DMS 273 (cell line): ENCODE measurements at regions not wholly inside any gene's neighbourhood (a gene's known extent, or its start where the extent isn't known, plus 50 kb on each side); places are given as distances from the start of the nearest gene placed in this dataset.
"Not testable (repeated sequence)": the region's sequence is repeated elsewhere in the genome, so short reads cannot be mapped to it uniquely, and the experiment has no call there.

Source experiments
- DNase-seq: peaks from one replicate; lab custom pipeline; 2025; ENCODE audit not compliant: unreplicated experiment; lab: John Stamatoyannopoulos, UW

- DNase-seq = no peak
Measured at GRCh38 chr2:65751408-65751807, 319.0 kb upstream of the SPRED2 start.

GRCh38 chr2:65749545-65749944 lies 317.1 kb upstream of the SPRED2 start:
- no peak for DNase-seq

GRCh38 chr2:65747875-65748274 lies 315.5 kb upstream of the SPRED2 start:
- not testable (repeated sequence) for DNase-seq

- DNase-seq = no peak
Measured at GRCh38 chr2:65746931-65747675, 314.7 kb upstream of the SPRED2 start.

GRCh38 chr2:65744477-65745200 lies 312.2 kb upstream of the SPRED2 start:
- DNase-seq = no peak

GRCh38 chr2:65742977-65743376 lies 310.6 kb upstream of the SPRED2 start:
- DNase-seq = no peak

- DNase-seq = no peak
Measured at GRCh38 chr2:65739927-65740326, 307.5 kb upstream of the SPRED2 start.

GRCh38 chr2:65737452-65738011 lies 305.1 kb upstream of the SPRED2 start:
- no peak for DNase-seq

GRCh38 chr2:65731476-65731875 lies 299.1 kb upstream of the SPRED2 start:
- no peak for DNase-seq

- no peak for DNase-seq
Measured at GRCh38 chr2:65730186-65730585, 297.8 kb upstream of the SPRED2 start.

GRCh38 chr2:65729246-65729645 lies 296.8 kb upstream of the SPRED2 start:
- no peak for DNase-seq

- peak; percentile 5 for DNase-seq
Measured at GRCh38 chr2:65728477-65729180, 296.2 kb upstream of the SPRED2 start.

GRCh38 chr2:65727816-65728215 lies 295.4 kb upstream of the SPRED2 start:
- DNase-seq = no peak

- no peak for DNase-seq
Measured at GRCh38 chr2:65727381-65727780, 295.0 kb upstream of the SPRED2 start.

GRCh38 chr2:65724752-65725151 lies 292.4 kb upstream of the SPRED2 start:
- DNase-seq = no peak

- no peak for DNase-seq
Measured at GRCh38 chr2:65724336-65724735, 291.9 kb upstream of the SPRED2 start.

GRCh38 chr2:65722028-65722778 lies 289.8 kb upstream of the SPRED2 start:
- peak; percentile 40 for DNase-seq

GRCh38 chr2:65716698-65717097 lies 284.3 kb upstream of the SPRED2 start:
- no peak for DNase-seq

GRCh38 chr2:65715323-65715722 lies 282.9 kb upstream of the SPRED2 start:
- no peak for DNase-seq

- peak; percentile 45 for DNase-seq
Measured at GRCh38 chr2:65714866-65715265, 282.5 kb upstream of the SPRED2 start.

- no peak for DNase-seq
Measured at GRCh38 chr2:65711863-65712262, 279.5 kb upstream of the SPRED2 start.
